ENCODE measurements at regions not wholly inside any gene's neighbourhood (a gene's known extent, or its start where the extent isn't known, plus 50 kb on each side); places are given as distances from the start of the nearest gene placed in this dataset.

DNA sequence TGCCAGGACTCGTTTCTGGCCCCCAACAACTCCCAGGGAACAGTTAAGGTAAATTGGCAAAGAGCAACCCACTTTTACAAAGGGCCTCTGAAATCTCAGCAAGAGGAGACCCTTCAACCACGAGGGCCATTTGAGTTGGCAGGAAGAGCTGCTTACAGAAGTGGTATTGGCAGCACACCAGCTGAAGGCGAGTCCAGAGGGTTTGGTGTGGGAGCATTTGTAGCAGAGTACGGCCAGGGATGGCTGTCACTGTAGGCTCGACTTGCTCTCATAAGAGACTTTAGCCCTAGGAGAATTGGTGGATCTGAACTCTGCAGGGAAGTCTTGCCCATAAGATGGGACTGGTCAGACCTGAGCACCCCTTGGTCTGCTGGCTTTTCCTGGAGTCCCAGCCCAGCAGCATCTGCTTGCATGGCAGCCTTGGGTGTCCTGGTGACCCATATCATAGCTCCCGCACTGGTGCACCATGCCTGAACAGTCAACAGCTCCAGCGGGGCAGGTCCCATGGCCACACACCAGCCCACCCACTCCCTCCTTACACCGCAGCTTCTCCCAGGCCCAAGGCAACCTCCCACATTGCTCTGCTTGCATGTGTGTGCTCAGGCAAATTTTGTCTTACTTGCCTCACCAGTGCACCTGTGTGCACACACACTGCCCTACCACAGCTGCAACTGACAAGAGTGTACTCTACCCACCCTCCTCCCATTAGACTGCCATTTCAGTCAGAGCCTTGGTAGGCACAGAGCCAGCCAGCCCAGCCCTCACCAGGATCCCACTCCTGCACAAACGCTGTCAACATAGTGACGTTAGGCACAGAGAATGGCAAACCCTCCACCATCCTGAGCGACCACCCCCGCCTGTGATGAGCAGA is 861.6 kb upstream of the DPPA4 start:
- TF ChIP-seq Cebpa-rat (IDR thresholded peaks at IDR 0.05), result no peak
- Histone ChIP-seq H4K20me1 (no peaks in the 10 kb centered on the region), H3K4me3 (no peak overlapping the region), H3K4me2 (no peak overlapping the region), H3K9me3 (replicated peaks in 1 of 11) (no peaks in the 10 kb centered on the region), H3K36me3 (no peaks in the 10 kb centered on the region), H3K27me3 (no peaks in the 10 kb centered on the region), H3K27ac (no peak overlapping the region), H3K9ac (no peak overlapping the region), H3K4me1 (no peaks in the 10 kb centered on the region)

- no peaks in the 10 kb centered on the region for H3K4me1 ChIP-seq
- H3K9me3 ChIP-seq (replicated peaks in 1 of 11), result no peaks in the 10 kb centered on the region
- no peak overlapping the region for H3K4me3 ChIP-seq
- H3K27me3 ChIP-seq, result no peaks in the 10 kb centered on the region
- H3K4me2 ChIP-seq, result no peak overlapping the region
- TF ChIP-seq Cebpa-rat (IDR thresholded peaks at IDR 0.05), result no peak
- H3K27ac ChIP-seq, result no peak overlapping the region
- H3K36me3 ChIP-seq, result no peaks in the 10 kb centered on the region
- H3K9ac ChIP-seq, result no peak overlapping the region
- no peaks in the 10 kb centered on the region for H4K20me1 ChIP-seq
These were observed 862.2 kb upstream of the DPPA4 start for GRCh38 chr3:110199588-110199943.

DNA sequence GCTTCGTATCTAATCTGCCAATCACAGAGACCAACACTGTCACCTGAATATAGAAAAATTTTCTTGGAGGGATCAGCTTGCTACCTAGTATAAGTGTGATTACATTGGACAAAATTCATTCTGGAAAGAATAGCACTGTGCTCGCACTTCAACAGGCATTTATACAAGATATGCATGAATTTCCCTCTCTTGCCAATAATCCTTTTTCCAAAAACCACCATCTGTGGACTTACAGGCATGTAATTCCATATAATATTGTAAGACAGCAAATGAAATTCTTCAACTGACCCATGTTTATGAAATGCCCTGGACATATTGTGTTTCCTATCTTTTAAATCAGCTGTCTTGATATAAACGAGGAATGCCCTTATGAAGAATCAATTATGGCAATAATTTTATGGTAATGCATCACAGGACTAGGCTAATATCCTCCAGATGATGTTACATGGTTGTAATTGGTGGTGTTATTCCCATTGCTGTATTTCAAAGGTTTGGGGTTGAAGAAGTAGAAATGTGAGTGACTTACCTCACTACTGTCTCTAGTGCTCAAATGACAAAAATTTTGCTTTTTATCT is 861.4 kb upstream of the NECTIN3 start:
- Histone ChIP-seq H3K9me3 (replicated peaks in 1 of 11) (0 out of 22 replicates have a peak, but pooled peaks cover 0 to 6% (median 0%) of the 10 kb centered on the region in 11 experiments), H3K4me3 (no peak overlapping the region), H3K27ac (no peak overlapping the region), H3K36me3 (no peaks in the 10 kb centered on the region), H3K9ac (no peak overlapping the region), H3K4me2 (no peak overlapping the region), H4K20me1 (no peaks in the 10 kb centered on the region), H3K27me3 (no peaks in the 10 kb centered on the region), H3K4me1 (no peaks in the 10 kb centered on the region)
- TF ChIP-seq Cebpa-rat (IDR thresholded peaks at IDR 0.05), result no peak

DNA sequence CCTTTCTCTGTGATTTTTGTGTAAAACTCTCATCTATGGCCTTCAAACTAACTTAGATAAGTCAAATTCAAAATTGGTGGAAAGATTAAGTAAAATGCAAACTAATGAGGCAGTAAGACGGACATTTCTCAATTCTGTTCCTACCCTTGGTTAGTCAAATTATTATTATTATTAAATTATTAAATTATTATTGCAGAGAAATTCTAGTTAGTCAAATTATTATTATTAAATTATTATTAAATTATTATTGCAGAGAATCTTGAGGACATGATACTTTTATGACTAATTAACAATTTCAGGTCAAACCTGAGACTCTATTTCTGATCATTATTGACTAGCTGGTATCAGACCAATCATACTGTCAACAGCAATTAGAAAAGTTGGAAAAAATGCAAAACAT is 845.0 kb upstream of the NECTIN3 start:
- H3K36me3 ChIP-seq, result no peaks in the 10 kb centered on the region
- no peaks in the 10 kb centered on the region for H3K4me1 ChIP-seq
- no peaks in the 10 kb centered on the region for H3K9me3 ChIP-seq (replicated peaks in 1 of 11)
- H3K27me3 ChIP-seq, result no peaks in the 10 kb centered on the region
- no peak overlapping the region for H3K9ac ChIP-seq
- no peak for TF ChIP-seq Cebpa-rat (IDR thresholded peaks at IDR 0.05)
- no peaks in the 10 kb centered on the region for H4K20me1 ChIP-seq
- no peak overlapping the region for H3K27ac ChIP-seq
- no peak overlapping the region for H3K4me3 ChIP-seq
- no peak overlapping the region for H3K4me2 ChIP-seq

DNA sequence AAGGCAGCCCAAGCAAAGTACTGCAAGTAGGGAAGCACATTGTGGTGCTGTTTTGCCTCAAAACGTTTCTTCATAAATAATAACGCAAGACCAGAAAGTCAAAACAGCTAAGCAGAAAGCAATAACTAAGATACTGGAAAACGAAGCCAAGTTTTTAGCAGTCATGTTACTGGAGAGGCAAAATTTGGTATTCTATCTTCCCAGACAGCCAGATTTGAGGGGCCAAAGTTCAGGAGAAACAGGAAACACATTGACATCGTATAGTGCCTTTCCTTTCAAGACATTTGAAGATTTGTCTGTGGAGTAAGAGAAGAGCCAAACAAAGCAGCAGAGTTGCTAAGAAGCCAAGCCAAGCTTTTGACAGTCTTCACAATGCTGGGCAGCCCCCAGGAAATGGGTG is 843.6 kb upstream of the NECTIN3 start:
- Histone ChIP-seq H3K4me3 (no peak overlapping the region), H3K36me3 (no peaks in the 10 kb centered on the region), H3K9me3 (replicated peaks in 1 of 11) (no peaks in the 10 kb centered on the region), H3K9ac (no peak overlapping the region), H3K4me1 (no peaks in the 10 kb centered on the region), H3K27ac (no peak overlapping the region), H3K4me2 (no peak overlapping the region), H4K20me1 (no peaks in the 10 kb centered on the region), H3K27me3 (no peaks in the 10 kb centered on the region)
- no peak for TF ChIP-seq Cebpa-rat (IDR thresholded peaks at IDR 0.05)

DNA sequence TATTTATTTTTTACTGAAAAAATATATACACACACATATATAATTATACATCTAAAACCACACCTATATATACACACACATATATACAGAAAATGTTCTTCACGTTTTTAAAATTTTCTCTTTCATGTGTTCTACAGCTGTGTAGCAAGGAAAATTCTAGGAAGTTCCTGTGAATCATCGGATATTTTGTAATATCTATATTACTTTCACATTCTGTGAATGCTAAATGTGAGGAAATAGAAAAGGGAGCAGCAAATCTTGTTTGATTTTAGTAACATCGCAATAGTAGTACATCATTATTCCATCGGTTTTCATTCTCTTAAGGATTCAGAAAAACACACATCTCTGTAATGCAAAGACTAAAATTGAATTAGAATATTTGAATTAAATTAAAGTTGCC is 836.8 kb upstream of the NECTIN3 start:
- Histone ChIP-seq H3K27ac (no peak overlapping the region), H3K4me2 (no peak overlapping the region), H3K27me3 (no peaks in the 10 kb centered on the region), H3K36me3 (no peaks in the 10 kb centered on the region), H3K4me3 (no peak overlapping the region), H3K9me3 (replicated peaks in 1 of 11) (no peaks in the 10 kb centered on the region), H4K20me1 (no peaks in the 10 kb centered on the region), H3K9ac (no peak overlapping the region), H3K4me1 (no peaks in the 10 kb centered on the region; a peak in 1 of 20 replicates)
- TF ChIP-seq Cebpa-rat (IDR thresholded peaks at IDR 0.05), result no peak

- Histone ChIP-seq H3K9me3 (replicated peaks in 1 of 11) (no peaks in the 10 kb centered on the region), H3K4me2 (no peak overlapping the region), H3K4me3 (no peak overlapping the region), H3K36me3 (no peaks in the 10 kb centered on the region), H3K9ac (no peak overlapping the region), H3K4me1 (no peaks in the 10 kb centered on the region; a peak in 1 of 20 replicates), H3K27me3 (no peaks in the 10 kb centered on the region), H3K27ac (no peak overlapping the region), H4K20me1 (no peaks in the 10 kb centered on the region)
- TF ChIP-seq Cebpa-rat (IDR thresholded peaks at IDR 0.05), result no peak
These were observed 834.5 kb upstream of the NECTIN3 start for GRCh38 chr3:110236976-110237610.

DNA sequence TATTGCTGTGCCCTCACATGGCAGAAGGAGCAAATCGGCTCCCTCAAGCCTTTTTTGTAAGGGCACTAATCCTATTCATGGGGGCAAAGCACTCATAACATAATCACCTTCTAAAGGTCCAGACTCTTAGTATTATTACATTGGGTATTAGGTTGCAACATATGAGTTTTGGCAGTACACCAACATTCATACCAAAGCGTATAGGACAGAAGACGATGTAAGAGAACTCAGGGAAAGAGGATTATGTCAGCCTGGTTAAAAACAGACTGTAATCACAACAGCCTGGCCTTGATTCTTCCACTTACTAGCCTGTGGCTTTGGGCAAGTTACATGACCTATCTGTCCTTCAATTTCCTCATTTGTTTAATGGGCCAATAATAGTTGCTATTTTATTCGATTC is 828.5 kb upstream of the NECTIN3 start:
- no peak for TF ChIP-seq Cebpa-rat (IDR thresholded peaks at IDR 0.05)
- H3K9me3 ChIP-seq (replicated peaks in 1 of 11), result no peaks in the 10 kb centered on the region
- H3K27ac ChIP-seq, result no peak overlapping the region
- H3K4me3 ChIP-seq, result no peak overlapping the region
- no peak overlapping the region for H3K9ac ChIP-seq
- no peak overlapping the region for H3K4me2 ChIP-seq
- no peaks in the 10 kb centered on the region for H3K4me1 ChIP-seq
- H3K27me3 ChIP-seq, result no peaks in the 10 kb centered on the region
- H4K20me1 ChIP-seq, result no peaks in the 10 kb centered on the region
- H3K36me3 ChIP-seq, result no peaks in the 10 kb centered on the region

DNA sequence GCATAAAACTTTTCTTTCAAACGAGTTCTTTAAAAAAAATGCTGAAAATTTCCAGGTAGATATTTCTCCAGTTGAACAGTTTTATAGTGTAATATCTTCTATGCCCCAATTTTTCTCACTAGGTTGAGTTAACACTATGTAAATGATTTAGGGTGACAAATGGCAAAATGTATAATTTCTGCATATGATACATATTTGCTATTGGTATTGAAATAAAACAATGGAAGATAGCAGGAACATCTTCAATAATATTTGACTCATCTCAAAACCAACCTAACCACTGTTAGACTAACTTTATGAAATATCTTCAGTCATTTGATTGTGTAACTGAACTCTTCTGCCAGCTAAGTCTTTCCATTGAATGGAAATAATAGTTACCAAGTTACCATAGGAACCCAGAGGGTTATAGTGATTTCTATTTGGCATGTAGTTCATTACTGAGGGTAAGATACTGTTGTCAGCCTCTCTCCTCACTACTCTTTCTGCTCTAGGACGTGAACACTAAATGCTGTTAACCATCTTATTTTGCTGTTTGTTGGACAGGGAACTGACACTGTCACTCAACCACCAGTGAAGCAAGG is 824.7 kb upstream of the NECTIN3 start:
- Histone ChIP-seq H3K4me1 (no peaks in the 10 kb centered on the region), H3K4me2 (no peak overlapping the region), H3K36me3 (no peaks in the 10 kb centered on the region), H3K9ac (no peak overlapping the region), H3K27me3 (no peaks in the 10 kb centered on the region), H3K27ac (no peak overlapping the region), H3K9me3 (replicated peaks in 1 of 11) (no peaks in the 10 kb centered on the region), H4K20me1 (no peaks in the 10 kb centered on the region), H3K4me3 (no peak overlapping the region)
- no peak for TF ChIP-seq Cebpa-rat (IDR thresholded peaks at IDR 0.05)
